ENCODE measurements at regions not wholly inside any gene's neighbourhood (a gene's known extent, or its start where the extent isn't known, plus 50 kb on each side); places are given as distances from the start of the nearest gene placed in this dataset.
"Not testable (repeated sequence)": the region's sequence is repeated elsewhere in the genome, so short reads cannot be mapped to it uniquely, and the experiment has no call there.

GRCh38 chr11:98710026-98710425, 310.7 kb upstream of the CNTN5 start:
- no peak for DNase-seq (ENCODE audit: low spot score)

- DNase-seq (ENCODE audit: low spot score), result no peak
These were observed 309.8 kb upstream of the CNTN5 start for GRCh38 chr11:98710986-98711385.

- no peak for DNase-seq (ENCODE audit: low spot score)
These were observed 299.8 kb upstream of the CNTN5 start for GRCh38 chr11:98720951-98721350.

GRCh38 chr11:98725471-98725870, 295.3 kb upstream of the CNTN5 start:
- no peak for DNase-seq (ENCODE audit: low spot score)

GRCh38 chr11:98728421-98728820, 292.3 kb upstream of the CNTN5 start:
- no peak for DNase-seq (ENCODE audit: low spot score)

GRCh38 chr11:98729118-98729517, 291.6 kb upstream of the CNTN5 start:
- DNase-seq (ENCODE audit: low spot score), result no peak

- no peak for DNase-seq (ENCODE audit: low spot score)
These were observed 287.8 kb upstream of the CNTN5 start for GRCh38 chr11:98732947-98733346.

GRCh38 chr11:98733378-98733777, 287.4 kb upstream of the CNTN5 start:
- not testable (repeated sequence) for DNase-seq (ENCODE audit: low spot score)

GRCh38 chr11:98734686-98735085, 286.1 kb upstream of the CNTN5 start:
- no peak for DNase-seq (ENCODE audit: low spot score)

- no peak for DNase-seq (ENCODE audit: low spot score)
These were observed 283.9 kb upstream of the CNTN5 start for GRCh38 chr11:98736833-98737232.

GRCh38 chr11:98740321-98740720, 280.4 kb upstream of the CNTN5 start:
- DNase-seq (ENCODE audit: low spot score), result no peak

GRCh38 chr11:98763446-98763845, 257.3 kb upstream of the CNTN5 start:
- DNase-seq (ENCODE audit: low spot score), result not testable (repeated sequence)

- no peak for DNase-seq (ENCODE audit: low spot score)
These were observed 253.8 kb upstream of the CNTN5 start for GRCh38 chr11:98766903-98767302.

- not testable (repeated sequence) for DNase-seq (ENCODE audit: low spot score)
These were observed 250.7 kb upstream of the CNTN5 start for GRCh38 chr11:98770046-98770445.

- no peak for DNase-seq (ENCODE audit: low spot score)
These were observed 249.0 kb upstream of the CNTN5 start for GRCh38 chr11:98771791-98772190.

- no peak for DNase-seq (ENCODE audit: low spot score)
These were observed 247.9 kb upstream of the CNTN5 start for GRCh38 chr11:98772893-98773292.

GRCh38 chr11:98793276-98793675, 227.5 kb upstream of the CNTN5 start:
- DNase-seq (ENCODE audit: low spot score), result no peak

- DNase-seq (ENCODE audit: low spot score), result no peak
These were observed 222.4 kb upstream of the CNTN5 start for GRCh38 chr11:98798333-98798732.

GRCh38 chr11:98800696-98801095, 220.1 kb upstream of the CNTN5 start:
- DNase-seq (ENCODE audit: low spot score), result no peak

GRCh38 chr11:98828986-98829708, 191.6 kb upstream of the CNTN5 start:
- no peak for DNase-seq (ENCODE audit: low spot score)

- DNase-seq (ENCODE audit: low spot score), result no peak
These were observed 190.8 kb upstream of the CNTN5 start for GRCh38 chr11:98829971-98830370.

- DNase-seq (ENCODE audit: low spot score), result no peak
These were observed 186.0 kb upstream of the CNTN5 start for GRCh38 chr11:98834776-98835175.

GRCh38 chr11:98835335-98835734, 185.4 kb upstream of the CNTN5 start:
- DNase-seq (ENCODE audit: low spot score), result no peak

- DNase-seq (ENCODE audit: low spot score), result no peak
These were observed 184.6 kb upstream of the CNTN5 start for GRCh38 chr11:98836156-98836555.
